Activated CD8-positive, alpha-beta T cell treated with anti-CD3 and anti-CD28 coated beads, Interleukin-2, amount 10 ng/mL, durations not matched to agents 7 days and 5 days (primary cell): ENCODE measurements at regions not wholly inside any gene's neighbourhood (a gene's known extent, or its start where the extent isn't known, plus 50 kb on each side); places are given as distances from the start of the nearest gene placed in this dataset.

Source experiments
- ATAC-seq: fragments of 150-1000 bp; cut with Tn5 transposase; one replicate; pipeline ENCODE4 v1.10.0; 2021; ENCODE audit warnings: moderate library complexity
- CTCF ChIA-PET: fragments of 350-600 bp; sonication (Branson Sonifier 250); formaldehyde crosslinking; loops from one replicate; lab custom pipeline; 2021; ENCODE audit warnings: antibody characterized with exemption; lab: Charles Lee
- POLR2A ChIA-PET: fragments of 350-600 bp; sonication (Branson Sonifier 250); formaldehyde crosslinking; loops from one replicate; lab custom pipeline; 2021; ENCODE audit warnings: antibody characterized with exemption; lab: Charles Lee
- DNase-seq: peaks from one replicate; pipeline ENCODE4 v3.0.0-alpha.2; 2020
- H3K27ac Mint-ChIP-seq: one replicate; pipeline ENCODE4 v1.8.0; 2021; ENCODE audit warnings: mild to moderate bottlenecking, mixed read lengths
- H3K27me3 Mint-ChIP-seq: one replicate; pipeline ENCODE4 v1.8.0; 2021; ENCODE audit warnings: low read depth, mixed read lengths
- H3K36me3 Mint-ChIP-seq: one replicate; pipeline ENCODE4 v1.8.0; 2021; ENCODE audit warnings: low read depth, mixed read lengths
- H3K4me1 Mint-ChIP-seq: one replicate; pipeline ENCODE4 v1.8.0; 2021; ENCODE audit warnings: low read depth, mixed read lengths
- H3K4me3 Mint-ChIP-seq: one replicate; pipeline ENCODE4 v1.8.0; 2021; ENCODE audit warnings: mild to moderate bottlenecking, mixed read lengths
- H3K9me3 Mint-ChIP-seq: one replicate; pipeline ENCODE4 v1.8.0; 2022; ENCODE audit warnings: mixed read lengths; ENCODE audit not compliant: insufficient read depth

- no peaks in the 10 kb centered on the region for H3K36me3 Mint-ChIP-seq
- CTCF ChIA-PET = no interaction called here
- no peaks in the 10 kb centered on the region for H3K27me3 Mint-ChIP-seq
- H3K4me3 Mint-ChIP-seq = no peak overlapping the region
- POLR2A ChIA-PET = no interaction called here
- ATAC-seq = no peak
- no peaks in the 10 kb centered on the region for H3K4me1 Mint-ChIP-seq
- H3K9me3 Mint-ChIP-seq = peaks cover 5% of the 10 kb centered on the region
- no peak overlapping the region for H3K27ac Mint-ChIP-seq
- DNase-seq = no peak
Measured at GRCh38 chr12:126312457-126312856, 1247.2 kb downstream of the AACS start.

- no peaks in the 10 kb centered on the region for H3K27me3 Mint-ChIP-seq
- ATAC-seq (no peak), DNase-seq (no peak)
- no peaks in the 10 kb centered on the region for H3K36me3 Mint-ChIP-seq
- no peak overlapping the region for H3K27ac Mint-ChIP-seq
- no peak overlapping the region for H3K4me3 Mint-ChIP-seq
- CTCF ChIA-PET = no interaction called here
- H3K4me1 Mint-ChIP-seq = no peaks in the 10 kb centered on the region
- POLR2A ChIA-PET = no interaction called here
- H3K9me3 Mint-ChIP-seq = no peaks in the 10 kb centered on the region
Measured at GRCh38 chr12:126316411-126316810, 1251.2 kb downstream of the AACS start.

GRCh38 chr12:126337556-126338441, 1272.6 kb downstream of the AACS start:
- H3K9me3 Mint-ChIP-seq = peaks cover 8% of the 10 kb centered on the region
- no peak overlapping the region for H3K27ac Mint-ChIP-seq
- ChIA-PET CTCF (no interaction called here), POLR2A (no interaction called here)
- no peak overlapping the region for H3K4me3 Mint-ChIP-seq
- H3K27me3 Mint-ChIP-seq = no peaks in the 10 kb centered on the region
- DNase-seq (no peak), ATAC-seq (no peak)
- H3K4me1 Mint-ChIP-seq = no peaks in the 10 kb centered on the region
- H3K36me3 Mint-ChIP-seq = no peaks in the 10 kb centered on the region

GRCh38 chr12:126342866-126343265, 1277.6 kb downstream of the AACS start:
- Mint-ChIP-seq H3K27me3 (no peaks in the 10 kb centered on the region), H3K9me3 (no peaks in the 10 kb centered on the region), H3K4me1 (no peaks in the 10 kb centered on the region), H3K27ac (no peak overlapping the region), H3K4me3 (no peak overlapping the region), H3K36me3 (no peaks in the 10 kb centered on the region)
- CTCF ChIA-PET = no interaction called here
- no peak for ATAC-seq
- POLR2A ChIA-PET = no interaction called here
- DNase-seq = no peak

- Mint-ChIP-seq H3K27ac (no peak overlapping the region), H3K9me3 (no peaks in the 10 kb centered on the region), H3K36me3 (no peaks in the 10 kb centered on the region), H3K27me3 (no peaks in the 10 kb centered on the region), H3K4me1 (no peaks in the 10 kb centered on the region), H3K4me3 (no peak overlapping the region)
- ChIA-PET CTCF (no interaction called here), POLR2A (no interaction called here)
- no peak for ATAC-seq
- no peak for DNase-seq
Measured at GRCh38 chr12:126343321-126343720, 1278.1 kb downstream of the AACS start.

- Mint-ChIP-seq H3K27ac (no peak overlapping the region), H3K36me3 (no peaks in the 10 kb centered on the region), H3K4me1 (no peaks in the 10 kb centered on the region), H3K4me3 (no peak overlapping the region), H3K9me3 (peaks cover 7% of the 10 kb centered on the region), H3K27me3 (no peaks in the 10 kb centered on the region)
- POLR2A ChIA-PET = no interaction called here
- no peak for DNase-seq
- CTCF ChIA-PET = no interaction called here
- ATAC-seq = no peak
Measured at GRCh38 chr12:126346087-126346486, 1280.9 kb downstream of the AACS start.

- ChIA-PET CTCF (no interaction called here), POLR2A (no interaction called here)
- no peaks in the 10 kb centered on the region for H3K36me3 Mint-ChIP-seq
- peaks cover 7% of the 10 kb centered on the region for H3K9me3 Mint-ChIP-seq
- H3K27ac Mint-ChIP-seq = no peak overlapping the region
- ATAC-seq (no peak), DNase-seq (no peak)
- no peak overlapping the region for H3K4me3 Mint-ChIP-seq
- H3K4me1 Mint-ChIP-seq = no peaks in the 10 kb centered on the region
- H3K27me3 Mint-ChIP-seq = no peaks in the 10 kb centered on the region
Measured at GRCh38 chr12:126347421-126347820, 1282.2 kb downstream of the AACS start.

GRCh38 chr12:126349383-126349782, 1284.1 kb downstream of the AACS start:
- POLR2A ChIA-PET = no interaction called here
- no peaks in the 10 kb centered on the region for H3K4me1 Mint-ChIP-seq
- H3K27me3 Mint-ChIP-seq = no peaks in the 10 kb centered on the region
- no peaks in the 10 kb centered on the region for H3K36me3 Mint-ChIP-seq
- H3K27ac Mint-ChIP-seq = no peak overlapping the region
- no peak for ATAC-seq
- H3K4me3 Mint-ChIP-seq = no peak overlapping the region
- no peak for DNase-seq
- CTCF ChIA-PET = no interaction called here
- H3K9me3 Mint-ChIP-seq = peaks cover 14% of the 10 kb centered on the region

GRCh38 chr12:126353604-126354003, 1288.4 kb downstream of the AACS start:
- Mint-ChIP-seq H3K27me3 (no peaks in the 10 kb centered on the region), H3K27ac (no peak overlapping the region), H3K9me3 (peaks cover 14% of the 10 kb centered on the region), H3K36me3 (no peaks in the 10 kb centered on the region), H3K4me1 (no peaks in the 10 kb centered on the region), H3K4me3 (no peak overlapping the region)
- ATAC-seq (no peak), DNase-seq (no peak)
- POLR2A ChIA-PET = no interaction called here
- CTCF ChIA-PET = no interaction called here

- CTCF ChIA-PET = no interaction called here
- DNase-seq (no peak), ATAC-seq (no peak)
- Mint-ChIP-seq H3K4me1 (no peaks in the 10 kb centered on the region), H3K36me3 (no peaks in the 10 kb centered on the region), H3K27ac (no peak overlapping the region), H3K4me3 (no peak overlapping the region), H3K9me3 (peaks cover 14% of the 10 kb centered on the region), H3K27me3 (no peaks in the 10 kb centered on the region)
- POLR2A ChIA-PET = no interaction called here
Measured at GRCh38 chr12:126354633-126355032, 1289.4 kb downstream of the AACS start.

- Mint-ChIP-seq H3K9me3 (peaks cover 9% of the 10 kb centered on the region), H3K27me3 (no peaks in the 10 kb centered on the region), H3K36me3 (no peaks in the 10 kb centered on the region), H3K27ac (no peak overlapping the region), H3K4me1 (no peaks in the 10 kb centered on the region), H3K4me3 (no peak overlapping the region)
- ChIA-PET CTCF (no interaction called here), POLR2A (no interaction called here)
- no peak for DNase-seq
- no peak for ATAC-seq
Measured at GRCh38 chr12:126355346-126355745, 1290.1 kb downstream of the AACS start.

GRCh38 chr12:126358806-126359205, 1293.6 kb downstream of the AACS start:
- H3K36me3 Mint-ChIP-seq = no peaks in the 10 kb centered on the region
- no peak overlapping the region for H3K4me3 Mint-ChIP-seq
- H3K4me1 Mint-ChIP-seq = no peaks in the 10 kb centered on the region
- H3K27ac Mint-ChIP-seq = no peak overlapping the region
- no peaks in the 10 kb centered on the region for H3K27me3 Mint-ChIP-seq
- peaks cover 7% of the 10 kb centered on the region for H3K9me3 Mint-ChIP-seq
- POLR2A ChIA-PET = no interaction called here
- DNase-seq (no peak), ATAC-seq (no peak)
- CTCF ChIA-PET = no interaction called here

- ATAC-seq (no peak), DNase-seq (no peak)
- no peak overlapping the region for H3K4me3 Mint-ChIP-seq
- CTCF ChIA-PET = no interaction called here
- no peaks in the 10 kb centered on the region for H3K4me1 Mint-ChIP-seq
- H3K9me3 Mint-ChIP-seq = peaks cover 5% of the 10 kb centered on the region
- POLR2A ChIA-PET = no interaction called here
- H3K27ac Mint-ChIP-seq = no peak overlapping the region
- no peaks in the 10 kb centered on the region for H3K27me3 Mint-ChIP-seq
- H3K36me3 Mint-ChIP-seq = no peaks in the 10 kb centered on the region
Measured at GRCh38 chr12:126359216-126359615, 1294.0 kb downstream of the AACS start.
